PC-3 (cell line): ENCODE measurements at regions not wholly inside any gene's neighbourhood (a gene's known extent, or its start where the extent isn't known, plus 50 kb on each side); places are given as distances from the start of the nearest gene placed in this dataset.

Experiments used
- ATAC-seq: fragments of 200-7000 bp; cut with Tn5 transposase; 2 replicates; pipeline ENCODE4 v1.9.1; 2020; ENCODE audit warnings: mild to moderate bottlenecking, moderate library complexity
- BruUV-seq: library from RNA; stranded (reverse); fragments of 400-500 nt; replicated peaks from 2 replicates; lab custom pipeline; 2021; lab: Mats Ljungman, UMichigan
- CTCF ChIA-PET: fragments of 300-600 bp; sonication (Branson Sonifier 250); formaldehyde crosslinking; loops from one replicate; lab custom pipeline; 2022; ENCODE audit warnings: antibody characterized with exemption; lab: Charles Lee
- POLR2A ChIA-PET: fragments of 300-600 bp; sonication (Branson Sonifier 250); formaldehyde crosslinking; loops from one replicate; lab custom pipeline; 2022; ENCODE audit warnings: antibody characterized with exemption; ENCODE audit not compliant: unreplicated experiment; lab: Charles Lee
- DNase-seq: peaks from one replicate; pipeline ENCODE4 v3.0.0-alpha.2; 2015
- H2AFZ ChIP-seq: fragments of 300-600 bp; sonication (generic); 2 replicates; pipeline ENCODE4 v1.6.0; 2016; ENCODE audit warnings: antibody characterized with exemption, low read length
- H3F3A ChIP-seq: fragments of 300-600 bp; sonication (generic); one replicate; pipeline ENCODE4 v1.6.0; 2017; ENCODE audit warnings: antibody characterized with exemption, low read length, control low read depth, mild to moderate bottlenecking; ENCODE audit not compliant: unreplicated experiment
- H3K27ac ChIP-seq: fragments of 300-600 bp; sonication (generic); 2 replicates; pipeline ENCODE4 v1.5.1; 2016; ENCODE audit warnings: mild to moderate bottlenecking, low read length
- H3K27me3 ChIP-seq: fragments of 300-600 bp; sonication (generic); 2 replicates; pipeline ENCODE4 v1.6.1; 2016; ENCODE audit warnings: low read length, mixed read lengths
- H3K36me3 ChIP-seq: fragments of 300-600 bp; sonication (generic); 2 replicates; pipeline ENCODE4 v1.6.1; 2016; ENCODE audit warnings: low read depth, mixed run types, low read length, mixed read lengths
- H3K4me1 ChIP-seq: fragments of 300-600 bp; sonication (generic); 2 replicates; pipeline ENCODE4 v1.5.1; 2016; ENCODE audit warnings: low read length; ENCODE audit not compliant: insufficient read depth
- H3K4me2 ChIP-seq: fragments of 300-600 bp; sonication (generic); 2 replicates; pipeline ENCODE4 v1.6.0; 2016; ENCODE audit warnings: low read length
- H3K4me3 ChIP-seq: fragments of 300-600 bp; sonication (generic); 2 replicates; pipeline ENCODE4 v1.5.1; 2016; ENCODE audit warnings: mild to moderate bottlenecking, low read length, mixed read lengths
- H3K79me2 ChIP-seq: fragments of 300-600 bp; sonication (generic); 2 replicates; pipeline ENCODE4 v1.6.1; 2017; ENCODE audit warnings: low read length, mixed read lengths
- H3K9ac ChIP-seq: fragments of 300-600 bp; sonication (generic); 2 replicates; pipeline ENCODE4 v1.6.0; 2016; ENCODE audit warnings: mild to moderate bottlenecking, low read length
- H3K9me2 ChIP-seq: fragments of 300-600 bp; sonication (generic); replicated peaks from 2 replicates; pipeline ENCODE4 v1.6.1; 2016; ENCODE audit warnings: mixed run types, low read length, mixed read lengths
- H3K9me3 ChIP-seq: fragments of 300-600 bp; sonication (generic); 2 replicates; pipeline ENCODE4 v1.6.1; 2016; ENCODE audit warnings: low read length, mixed read lengths
- H4K20me1 ChIP-seq: fragments of 300-600 bp; sonication (generic); 2 replicates; pipeline ENCODE4 v1.6.1; 2016; ENCODE audit warnings: low read length, mixed read lengths
- EZH2 ChIP-seq: fragments of 300-600 bp; sonication (generic); IDR thresholded peaks from one replicate; pipeline ENCODE4 v1.6.1; 2017; ENCODE audit warnings: antibody characterized with exemption, mild to moderate bottlenecking, low read length; ENCODE audit not compliant: unreplicated experiment
- EZH2phosphoT487 ChIP-seq: fragments of 300-600 bp; sonication (generic); IDR thresholded peaks from 2 replicates; pipeline ENCODE4 v1.6.1; 2018; ENCODE audit warnings: mild to moderate bottlenecking, antibody characterized with exemption, low read length, borderline replicate concordance
- intact Hi-C: fragments of 100-400 bp; cut with micrococcal nuclease; formaldehyde crosslinking; loops from 2 replicates; pipeline ENCODE4 v1.9.0; 2023
- TF ChIP-seq, protein P1 (sequence below): fragments of 300-600 bp; sonication (generic); conservative IDR thresholded peaks from 2 replicates; pipeline ENCODE4 v1.5.1; 2017; ENCODE audit warnings: antibody characterized with exemption, low read depth, mild to moderate bottlenecking, low read length

DNA sequence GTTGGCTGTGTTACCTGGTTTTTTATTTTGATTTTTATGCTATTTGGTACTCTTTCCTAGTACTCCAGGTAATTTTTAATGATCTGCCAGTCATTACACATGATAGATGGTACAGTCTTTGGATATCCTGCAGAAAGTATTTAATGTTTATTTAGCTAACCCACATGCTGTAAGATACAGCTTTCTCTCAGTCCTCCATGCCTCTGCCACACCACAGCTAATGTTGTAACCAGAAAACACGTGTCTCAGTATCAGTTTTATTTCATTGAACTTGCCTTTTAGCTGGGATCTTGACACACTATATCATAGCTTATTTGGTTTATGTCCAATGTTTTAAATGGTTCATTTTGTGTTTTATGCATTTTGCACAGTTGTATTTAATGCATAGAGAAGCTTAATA is 1648.4 kb downstream of the KCNT2 start:
- Histone ChIP-seq H4K20me1 (no peaks in the 10 kb centered on the region), H3F3A (no peaks in the 10 kb centered on the region), H3K9me2 (no peaks in the 10 kb centered on the region), H3K27me3 (no peaks in the 10 kb centered on the region), H2AFZ (no peak overlapping the region), H3K4me1 (no peaks in the 10 kb centered on the region), H3K79me2 (no peaks in the 10 kb centered on the region), H3K4me2 (no peak overlapping the region), H3K27ac (no peak overlapping the region), H3K4me3 (no peak overlapping the region), H3K9ac (no peak overlapping the region), H3K36me3 (no peaks in the 10 kb centered on the region), H3K9me3 (no peaks in the 10 kb centered on the region)
- TF ChIP-seq EZH2 = no peak
- TF ChIP-seq, protein P1, sequence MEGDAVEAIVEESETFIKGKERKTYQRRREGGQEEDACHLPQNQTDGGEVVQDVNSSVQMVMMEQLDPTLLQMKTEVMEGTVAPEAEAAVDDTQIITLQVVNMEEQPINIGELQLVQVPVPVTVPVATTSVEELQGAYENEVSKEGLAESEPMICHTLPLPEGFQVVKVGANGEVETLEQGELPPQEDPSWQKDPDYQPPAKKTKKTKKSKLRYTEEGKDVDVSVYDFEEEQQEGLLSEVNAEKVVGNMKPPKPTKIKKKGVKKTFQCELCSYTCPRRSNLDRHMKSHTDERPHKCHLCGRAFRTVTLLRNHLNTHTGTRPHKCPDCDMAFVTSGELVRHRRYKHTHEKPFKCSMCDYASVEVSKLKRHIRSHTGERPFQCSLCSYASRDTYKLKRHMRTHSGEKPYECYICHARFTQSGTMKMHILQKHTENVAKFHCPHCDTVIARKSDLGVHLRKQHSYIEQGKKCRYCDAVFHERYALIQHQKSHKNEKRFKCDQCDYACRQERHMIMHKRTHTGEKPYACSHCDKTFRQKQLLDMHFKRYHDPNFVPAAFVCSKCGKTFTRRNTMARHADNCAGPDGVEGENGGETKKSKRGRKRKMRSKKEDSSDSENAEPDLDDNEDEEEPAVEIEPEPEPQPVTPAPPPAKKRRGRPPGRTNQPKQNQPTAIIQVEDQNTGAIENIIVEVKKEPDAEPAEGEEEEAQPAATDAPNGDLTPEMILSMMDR = no peak
- no peak for TF ChIP-seq EZH2phosphoT487
- ChIA-PET CTCF (no interaction called here), POLR2A (no interaction called here)
- no TSS peak for BruUV-seq
- DNase-seq (no peak), ATAC-seq (no peak)
- intact Hi-C loops = no loop called here

DNA sequence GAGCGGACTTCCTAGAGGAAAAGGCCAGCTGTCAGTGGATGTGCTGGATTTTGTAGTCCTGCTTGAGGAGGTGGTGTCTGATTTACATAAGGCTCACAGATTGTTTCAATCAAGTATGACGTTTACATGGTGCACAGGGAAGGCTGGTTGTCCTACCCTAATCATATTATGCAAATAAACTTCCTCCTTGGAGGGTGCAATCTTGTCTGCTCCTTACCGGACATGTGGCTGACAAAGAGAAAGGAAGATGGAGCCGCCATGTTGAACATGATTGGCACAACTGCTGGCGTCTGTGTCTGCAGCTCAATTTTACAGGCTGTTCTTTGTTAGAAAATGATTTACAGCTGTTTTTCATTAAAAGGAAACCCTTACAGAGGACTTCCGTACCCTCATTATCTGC is 1656.1 kb downstream of the KCNT2 start:
- no TSS peak for BruUV-seq
- ATAC-seq = no peak

DNA sequence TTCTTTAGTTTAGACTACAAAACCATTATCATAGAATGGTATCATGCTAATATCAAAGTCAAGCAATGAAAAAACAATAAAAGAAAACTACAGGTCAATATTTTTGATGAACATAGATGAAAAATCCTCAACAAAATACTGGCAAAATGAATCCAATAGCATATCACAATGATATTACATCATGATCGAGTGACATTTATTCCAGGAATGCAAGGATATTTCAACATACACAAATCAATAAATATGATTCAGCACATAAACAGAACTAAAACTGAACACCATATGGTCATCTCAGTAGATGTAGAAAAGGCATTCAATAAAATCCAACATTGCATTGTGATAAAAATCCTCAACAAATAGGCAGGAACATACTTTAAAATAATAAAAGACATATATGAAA is 1657.7 kb downstream of the KCNT2 start:
- ChIA-PET POLR2A (no interaction called here), CTCF (no interaction called here)
- Histone ChIP-seq H3K4me3 (no peak overlapping the region), H3F3A (no peaks in the 10 kb centered on the region), H4K20me1 (no peaks in the 10 kb centered on the region), H3K27ac (no peak overlapping the region), H3K9ac (no peak overlapping the region), H3K4me2 (no peak overlapping the region), H3K9me3 (no peaks in the 10 kb centered on the region), H3K4me1 (no peaks in the 10 kb centered on the region), H3K9me2 (no peaks in the 10 kb centered on the region), H2AFZ (no peak overlapping the region), H3K79me2 (no peaks in the 10 kb centered on the region), H3K27me3 (no peaks in the 10 kb centered on the region), H3K36me3 (no peaks in the 10 kb centered on the region)
- ATAC-seq (no peak), DNase-seq (peak; percentile 10)
- BruUV-seq = no TSS peak
- TF ChIP-seq EZH2phosphoT487 (no peak), EZH2 (no peak)
- TF ChIP-seq, protein P1 = no peak
- intact Hi-C loops = no loop called here

More for the DNA sequence above, 1656.1 kb downstream of the KCNT2 start:
- DNase-seq = no peak
- Histone ChIP-seq H2AFZ (no peak overlapping the region), H3K9me3 (no peaks in the 10 kb centered on the region), H4K20me1 (no peaks in the 10 kb centered on the region), H3K4me3 (no peak overlapping the region), H3F3A (no peaks in the 10 kb centered on the region), H3K4me1 (no peaks in the 10 kb centered on the region), H3K9me2 (no peaks in the 10 kb centered on the region), H3K27me3 (no peaks in the 10 kb centered on the region), H3K36me3 (no peaks in the 10 kb centered on the region), H3K4me2 (no peak overlapping the region), H3K9ac (no peak overlapping the region), H3K79me2 (no peaks in the 10 kb centered on the region), H3K27ac (no peak overlapping the region)
- ChIA-PET POLR2A (no interaction called here), CTCF (no interaction called here)
- intact Hi-C loops = no loop called here
- TF ChIP-seq EZH2 = no peak
